D721Med (cell line): ENCODE measurements at regions not wholly inside any gene's neighbourhood (a gene's known extent, or its start where the extent isn't known, plus 50 kb on each side); places are given as distances from the start of the nearest gene placed in this dataset.

Experiments
- DNase-seq: peaks from one replicate; pipeline ENCODE4 v3.0.0; 2011; ENCODE audit warnings: low spot score; ENCODE audit not compliant: insufficient read length
- FAIRE-seq: peaks from 2 replicates; lab custom pipeline; 2011; peaks lifted over from hg19 to GRCh38; lab: Jason Lieb, UNC
- TF ChIP-seq, protein P1 (sequence below): IDR thresholded peaks from 2 replicates; pipeline ENCODE4 v1.5.1; 2012; ENCODE audit warnings: mild to moderate bottlenecking, control low read depth; ENCODE audit not compliant: insufficient read depth; ENCODE audit errors: missing control alignments

DNA sequence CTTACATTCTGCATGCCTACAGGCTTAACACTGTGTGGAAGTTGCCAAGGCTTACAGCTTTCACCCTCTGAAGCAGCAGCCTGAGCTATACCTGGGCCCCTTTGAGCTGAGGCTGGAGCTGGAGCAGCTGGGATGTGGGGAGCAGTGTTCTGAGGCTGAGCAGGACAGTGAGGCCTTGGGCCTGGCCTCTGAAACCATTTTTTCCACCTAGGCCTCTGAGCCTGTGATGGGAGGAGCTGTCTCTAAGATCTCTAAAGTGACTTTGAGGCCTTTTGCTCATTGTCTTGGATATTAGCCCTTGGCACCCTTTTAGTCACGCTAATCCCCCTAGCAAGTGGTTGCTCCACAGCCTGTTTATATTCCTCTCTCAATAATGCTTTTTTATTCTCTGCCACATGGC lies 59.9 kb upstream of the ZBED5 start:
- DNase-seq (no peak), FAIRE-seq (no peak)
- TF ChIP-seq, protein P1, sequence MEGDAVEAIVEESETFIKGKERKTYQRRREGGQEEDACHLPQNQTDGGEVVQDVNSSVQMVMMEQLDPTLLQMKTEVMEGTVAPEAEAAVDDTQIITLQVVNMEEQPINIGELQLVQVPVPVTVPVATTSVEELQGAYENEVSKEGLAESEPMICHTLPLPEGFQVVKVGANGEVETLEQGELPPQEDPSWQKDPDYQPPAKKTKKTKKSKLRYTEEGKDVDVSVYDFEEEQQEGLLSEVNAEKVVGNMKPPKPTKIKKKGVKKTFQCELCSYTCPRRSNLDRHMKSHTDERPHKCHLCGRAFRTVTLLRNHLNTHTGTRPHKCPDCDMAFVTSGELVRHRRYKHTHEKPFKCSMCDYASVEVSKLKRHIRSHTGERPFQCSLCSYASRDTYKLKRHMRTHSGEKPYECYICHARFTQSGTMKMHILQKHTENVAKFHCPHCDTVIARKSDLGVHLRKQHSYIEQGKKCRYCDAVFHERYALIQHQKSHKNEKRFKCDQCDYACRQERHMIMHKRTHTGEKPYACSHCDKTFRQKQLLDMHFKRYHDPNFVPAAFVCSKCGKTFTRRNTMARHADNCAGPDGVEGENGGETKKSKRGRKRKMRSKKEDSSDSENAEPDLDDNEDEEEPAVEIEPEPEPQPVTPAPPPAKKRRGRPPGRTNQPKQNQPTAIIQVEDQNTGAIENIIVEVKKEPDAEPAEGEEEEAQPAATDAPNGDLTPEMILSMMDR: no peak

DNA sequence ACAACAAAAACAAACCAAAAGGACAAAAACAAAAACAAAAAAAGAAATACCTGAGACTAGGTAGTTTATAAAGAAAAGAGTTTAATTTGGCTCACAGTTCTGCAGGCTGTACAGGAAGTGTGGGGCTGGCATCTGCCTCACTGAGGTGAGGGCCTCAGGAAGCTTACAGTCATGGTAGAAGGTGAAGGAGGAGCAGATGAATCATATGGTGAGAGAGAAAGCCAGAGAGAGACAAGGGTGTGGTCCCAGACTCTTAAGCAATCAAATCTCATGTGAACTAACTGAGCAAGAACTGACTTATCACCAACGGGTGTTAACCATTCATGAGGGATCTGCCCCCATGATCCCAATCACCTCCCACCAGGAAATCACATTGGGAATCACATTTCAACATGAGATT lies 58.8 kb upstream of the ZBED5 start:
- DNase-seq (no peak), FAIRE-seq (no peak)
- TF ChIP-seq, protein P1: no peak

GRCh38 chr11:10914050-10914449 lies 56.2 kb upstream of the ZBED5 start:
- TF ChIP-seq, protein P1: no peak
- DNase-seq (no peak), FAIRE-seq (no peak)

DNA sequence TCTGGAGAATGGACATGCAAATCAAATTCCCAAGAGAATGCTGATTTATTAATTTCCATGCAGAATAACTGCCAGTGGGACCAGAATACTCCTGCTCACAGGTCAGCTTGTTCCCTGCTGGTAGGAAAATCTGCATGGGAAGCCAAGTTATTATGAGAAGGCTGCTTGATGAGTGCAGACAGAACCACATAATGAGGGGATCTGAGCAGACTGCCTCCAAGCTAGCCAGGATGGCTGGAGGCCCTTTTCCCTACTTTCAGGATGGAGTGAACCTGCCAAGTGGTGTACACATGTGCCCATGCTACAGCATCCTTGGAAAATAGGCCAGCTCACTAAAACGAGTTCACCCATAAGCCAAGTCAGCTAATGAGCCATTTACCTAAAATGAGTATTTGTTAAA lies 55.2 kb upstream of the ZBED5 start:
- no peak for DNase-seq
- no peak for FAIRE-seq
- TF ChIP-seq, protein P1: no peak

DNA sequence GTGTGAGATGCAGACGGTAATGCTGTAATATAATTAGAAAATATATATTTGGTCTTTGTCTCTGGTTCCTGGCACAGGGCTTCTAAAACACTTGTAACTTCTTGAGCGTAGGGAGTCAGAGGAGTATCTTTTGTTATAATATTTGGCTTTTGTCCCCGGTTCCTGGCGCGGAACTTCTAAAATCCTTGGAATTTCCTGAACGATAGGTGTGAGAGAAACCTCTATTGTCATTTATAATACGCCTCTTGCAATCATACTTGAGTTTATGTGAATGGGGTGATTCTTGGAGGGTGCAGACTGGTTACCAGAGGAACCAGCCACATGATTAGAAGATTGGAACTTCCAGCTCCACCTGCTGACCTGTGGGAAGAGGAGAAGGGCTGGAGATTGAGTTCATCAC lies 54.1 kb upstream of the ZBED5 start:
- TF ChIP-seq, protein P1: no peak
- DNase-seq: no peak
- no peak for FAIRE-seq

DNA sequence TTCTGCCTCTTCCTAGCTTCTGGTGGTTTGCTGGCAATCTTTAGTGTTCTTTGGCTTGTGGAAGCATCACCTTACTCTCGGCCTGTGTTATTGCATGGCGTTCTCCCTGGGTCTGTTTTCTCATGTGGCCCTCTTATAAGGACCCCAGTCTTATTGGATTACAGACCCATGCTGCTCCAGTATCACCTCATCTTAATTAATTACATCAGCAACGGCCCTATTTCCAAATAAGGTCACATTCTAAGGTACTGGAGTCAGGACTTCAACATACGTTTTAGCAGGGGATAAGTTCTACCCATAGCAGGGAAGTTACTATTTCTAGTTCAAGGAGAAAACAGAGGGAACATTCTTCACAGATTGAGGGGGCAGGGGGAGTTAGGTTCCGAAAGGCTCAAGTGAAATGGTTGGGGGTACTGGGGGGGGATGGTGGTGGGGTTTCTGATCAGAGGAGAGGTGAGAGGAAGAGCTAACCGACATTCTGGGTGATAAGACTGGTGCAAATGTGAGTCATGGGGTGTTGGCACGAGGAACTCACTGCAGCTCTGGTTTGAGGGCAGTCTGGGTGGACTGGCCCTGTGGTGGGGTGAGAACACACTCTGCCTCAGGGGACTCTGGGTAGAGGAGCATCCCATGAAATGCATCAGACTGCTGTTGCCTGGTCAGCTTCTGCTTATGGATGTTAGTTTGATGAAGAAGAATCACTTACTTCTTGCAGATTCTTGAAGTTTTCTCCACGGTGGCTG lies 51.5 kb upstream of the ZBED5 start:
- DNase-seq (no peak), FAIRE-seq (no peak)
- TF ChIP-seq, protein P1: no peak

DNA sequence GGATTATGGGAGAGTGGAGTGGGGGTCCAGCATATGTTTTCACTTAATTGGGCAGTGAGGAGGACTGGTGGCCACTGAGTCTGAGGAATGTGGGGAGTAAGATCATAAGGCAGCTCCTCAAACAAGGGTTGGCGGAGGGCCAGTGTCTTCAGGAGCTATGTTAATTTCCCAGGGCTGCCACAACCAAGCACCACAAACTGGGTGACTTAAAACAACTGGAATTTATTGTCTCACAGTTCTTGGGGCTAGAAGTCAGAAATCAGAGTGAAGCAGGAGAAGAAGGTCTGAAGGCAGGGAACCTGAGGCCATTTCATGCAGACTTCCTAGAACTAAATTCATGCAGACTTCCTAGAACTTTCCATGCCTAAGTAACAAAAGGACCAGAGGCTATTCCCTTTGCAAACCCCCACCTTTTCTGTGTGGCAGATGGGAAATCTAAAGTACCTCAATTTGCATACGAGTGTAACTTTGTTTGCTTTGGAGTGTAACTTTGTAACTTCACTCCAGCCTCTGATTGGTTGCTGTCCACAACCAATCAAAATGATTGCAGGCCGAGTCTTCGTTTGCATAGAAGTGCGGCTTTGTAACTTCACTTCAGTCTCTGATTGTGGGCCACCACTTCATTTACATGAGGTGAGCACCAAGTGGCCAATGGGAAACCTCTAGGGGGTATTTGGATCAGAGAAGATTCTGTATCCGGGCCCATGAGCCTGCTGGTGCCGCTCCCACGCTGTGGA lies 50.5 kb upstream of the ZBED5 start:
- no peak for FAIRE-seq
- DNase-seq: no peak
- TF ChIP-seq, protein P1: no peak
